ENCODE measurements at regions not wholly inside any gene's neighbourhood (a gene's known extent, or its start where the extent isn't known, plus 50 kb on each side); places are given as distances from the start of the nearest gene placed in this dataset.
"Not testable (repeated sequence)": the region's sequence is repeated elsewhere in the genome, so short reads cannot be mapped to it uniquely, and the experiment has no call there.

DNA sequence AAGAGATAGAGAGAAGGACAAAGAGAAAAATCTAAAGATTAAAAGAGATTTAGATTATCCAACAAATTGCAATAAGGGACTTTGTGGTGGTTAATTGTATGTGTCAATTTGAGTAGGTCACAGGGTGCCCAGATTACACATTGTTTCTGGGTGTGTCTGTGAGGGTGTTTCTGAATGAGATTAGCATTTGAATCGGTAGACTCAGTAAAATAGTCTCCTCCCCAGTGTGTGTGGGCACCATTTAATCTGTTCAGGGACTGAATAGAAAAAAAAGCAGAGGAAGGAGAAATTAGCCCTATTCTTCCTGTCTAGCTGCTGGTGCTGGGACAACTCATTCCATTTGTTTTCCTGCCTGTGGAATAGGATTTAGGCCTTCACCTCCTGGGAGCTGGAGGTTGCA, 339.8 kb upstream of the EPHA4 start:
- no peak for DNase-seq

DNA sequence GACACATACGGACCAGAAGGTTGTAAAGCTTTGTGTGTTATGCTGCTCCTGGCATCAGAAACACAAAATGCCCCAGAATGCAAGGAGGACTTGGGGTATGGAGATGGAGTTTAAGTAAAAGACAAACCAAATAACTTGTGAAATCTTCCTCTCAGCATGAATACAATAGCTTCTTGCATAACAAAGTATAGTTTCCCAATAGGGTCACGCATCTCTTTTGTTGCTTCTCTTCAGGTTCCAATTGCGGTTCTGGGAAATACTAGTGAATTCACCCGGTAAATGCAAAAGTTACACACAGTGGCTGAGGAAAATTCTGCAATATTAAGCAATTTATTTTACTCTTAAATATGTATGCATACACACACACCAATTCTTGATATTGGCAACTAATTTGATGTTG, 339.2 kb upstream of the EPHA4 start:
- no peak for DNase-seq

DNA sequence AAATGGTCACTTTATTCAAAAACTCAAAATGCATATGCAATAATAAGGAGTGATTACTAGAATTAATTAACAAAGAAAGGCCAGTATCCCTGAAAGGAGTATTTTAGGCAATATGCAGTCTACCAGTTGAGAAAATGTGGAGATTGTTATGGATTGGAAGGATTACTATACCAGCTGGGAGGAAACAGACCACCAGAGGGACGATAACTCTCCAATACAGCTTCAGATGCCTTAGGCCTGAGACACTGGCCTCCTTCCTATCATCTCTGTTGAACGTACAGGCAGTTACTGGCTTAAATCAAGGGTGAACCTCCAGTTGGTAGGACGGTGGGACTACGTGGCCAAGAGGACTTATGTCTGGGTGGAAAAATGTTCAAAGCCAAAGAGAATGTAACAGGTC, 336.4 kb upstream of the EPHA4 start:
- no peak for DNase-seq

- DNase-seq: no peak
Measured at GRCh38 chr2:221897718-221898117, 325.6 kb upstream of the EPHA4 start.

GRCh38 chr2:221896505-221897151, 324.5 kb upstream of the EPHA4 start:
- DNase-seq: no peak

- no peak for DNase-seq
Measured at GRCh38 chr2:221895366-221896121, 323.4 kb upstream of the EPHA4 start.

- DNase-seq: no peak
Measured at GRCh38 chr2:221893501-221893900, 321.4 kb upstream of the EPHA4 start.

- DNase-seq: not testable (repeated sequence)
Measured at GRCh38 chr2:221892006-221892405, 319.9 kb upstream of the EPHA4 start.

DNA sequence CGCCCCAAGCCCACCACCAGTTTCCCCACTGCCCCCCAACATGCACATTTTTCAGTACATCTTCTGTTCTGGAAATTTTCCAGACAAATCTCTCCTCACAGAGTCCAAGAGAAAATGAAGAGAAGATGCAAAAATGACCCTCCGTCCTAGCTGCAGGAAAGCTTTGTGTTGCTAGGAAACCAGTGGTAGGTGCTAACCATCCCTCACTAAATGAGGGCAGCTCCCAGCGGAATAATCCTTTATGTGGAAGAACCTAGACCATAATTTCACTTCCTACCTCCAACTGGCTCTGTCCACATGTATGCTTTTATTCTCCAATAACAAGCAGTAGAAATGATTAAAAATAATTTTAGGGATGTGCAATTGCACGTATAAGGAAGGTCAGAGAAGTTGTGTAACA, 311.9 kb upstream of the EPHA4 start:
- DNase-seq: no peak

DNA sequence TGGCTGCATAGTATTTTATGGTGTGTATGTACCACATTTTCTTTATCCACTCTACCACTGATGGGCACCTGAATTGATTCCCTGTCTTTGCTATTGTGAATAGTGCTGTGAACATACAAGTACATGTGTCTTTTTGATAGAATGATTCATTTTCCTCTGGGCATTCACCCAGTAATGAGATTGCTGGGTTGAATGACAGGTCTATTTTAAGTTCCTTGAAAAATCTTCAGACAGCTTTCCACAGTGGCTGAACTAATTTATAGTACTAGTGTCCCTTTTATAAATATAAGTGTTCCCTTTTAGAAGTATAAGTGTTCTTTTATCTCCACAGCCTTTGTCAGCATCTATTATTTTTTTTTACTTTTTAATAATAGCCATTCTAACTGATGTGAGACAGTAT, 303.9 kb upstream of the EPHA4 start:
- DNase-seq: no peak

- DNase-seq: no peak
Measured at GRCh38 chr2:221874444-221874843, 302.3 kb upstream of the EPHA4 start.

- no peak for DNase-seq
Measured at GRCh38 chr2:221857719-221858118, 285.6 kb upstream of the EPHA4 start.

DNA sequence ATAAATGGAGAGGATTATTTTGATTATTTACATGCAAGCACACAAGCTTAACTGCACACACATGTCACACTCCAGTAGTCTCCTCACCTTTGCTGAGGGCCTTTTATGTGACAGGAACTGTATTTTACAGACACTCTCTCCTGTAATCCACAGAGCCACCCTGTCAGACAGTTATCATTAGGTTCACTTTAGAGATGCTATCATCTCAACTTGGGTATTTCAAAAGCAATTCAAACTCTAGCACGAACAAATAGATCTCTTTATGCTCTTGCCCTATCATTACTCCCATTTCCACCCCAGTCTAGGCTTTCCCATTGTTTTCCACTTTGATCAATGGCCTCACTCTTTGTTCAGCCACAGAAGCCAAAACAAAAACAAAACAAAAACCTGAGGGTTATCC, 281.2 kb upstream of the EPHA4 start:
- no peak for DNase-seq

GRCh38 chr2:221851531-221852045, 279.5 kb upstream of the EPHA4 start:
- DNase-seq: no peak

GRCh38 chr2:221850076-221850475, 278.0 kb upstream of the EPHA4 start:
- DNase-seq: no peak

- DNase-seq: no peak
Measured at GRCh38 chr2:221848286-221848685, 276.2 kb upstream of the EPHA4 start.

GRCh38 chr2:221845021-221845365, 272.9 kb upstream of the EPHA4 start:
- DNase-seq: no peak

- no peak for DNase-seq
Measured at GRCh38 chr2:221844212-221845020, 272.3 kb upstream of the EPHA4 start.

DNA sequence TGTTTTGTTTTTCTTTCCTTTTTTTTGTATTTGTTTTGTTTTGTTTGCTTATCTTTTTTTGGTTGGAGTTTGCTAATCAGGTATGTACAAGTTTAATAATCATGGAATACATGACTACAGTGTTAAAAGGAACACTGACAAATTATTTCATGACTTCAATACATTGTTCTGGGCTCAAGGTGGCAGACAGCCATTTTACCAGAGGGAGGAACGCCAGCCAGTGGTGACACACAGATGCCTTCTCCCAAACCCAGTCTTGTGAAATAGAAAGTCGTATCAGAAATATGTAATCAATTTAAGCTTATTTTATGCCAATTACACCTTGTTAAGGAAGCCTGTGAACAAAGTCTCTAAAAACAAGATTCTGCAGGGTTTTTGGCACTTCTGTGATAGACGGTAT, 264.0 kb upstream of the EPHA4 start:
- no peak for DNase-seq

- no peak for DNase-seq
Measured at GRCh38 chr2:221833966-221834365, 261.9 kb upstream of the EPHA4 start.

DNA sequence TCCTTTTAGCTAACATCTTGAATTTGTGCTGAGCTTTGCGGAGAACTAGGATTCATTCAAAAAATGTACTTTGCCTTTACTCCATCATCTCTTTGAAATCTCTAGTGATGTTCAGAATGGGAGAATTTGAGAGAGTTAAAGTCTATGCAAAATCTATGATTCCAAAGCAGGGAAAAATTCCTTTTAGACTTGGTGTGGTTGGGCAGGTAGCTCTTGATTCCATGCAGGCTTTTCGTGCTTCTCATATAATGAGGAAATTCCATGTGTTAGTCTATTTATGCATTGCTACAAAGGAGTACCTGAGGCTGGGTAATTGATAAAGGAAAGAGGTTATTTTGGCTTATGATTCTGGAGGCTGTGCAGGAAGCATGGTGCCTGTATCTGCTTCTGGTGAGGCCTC, 258.9 kb upstream of the EPHA4 start:
- DNase-seq: no peak

GRCh38 chr2:221822416-221822815, 250.3 kb upstream of the EPHA4 start:
- no peak for DNase-seq

DNA sequence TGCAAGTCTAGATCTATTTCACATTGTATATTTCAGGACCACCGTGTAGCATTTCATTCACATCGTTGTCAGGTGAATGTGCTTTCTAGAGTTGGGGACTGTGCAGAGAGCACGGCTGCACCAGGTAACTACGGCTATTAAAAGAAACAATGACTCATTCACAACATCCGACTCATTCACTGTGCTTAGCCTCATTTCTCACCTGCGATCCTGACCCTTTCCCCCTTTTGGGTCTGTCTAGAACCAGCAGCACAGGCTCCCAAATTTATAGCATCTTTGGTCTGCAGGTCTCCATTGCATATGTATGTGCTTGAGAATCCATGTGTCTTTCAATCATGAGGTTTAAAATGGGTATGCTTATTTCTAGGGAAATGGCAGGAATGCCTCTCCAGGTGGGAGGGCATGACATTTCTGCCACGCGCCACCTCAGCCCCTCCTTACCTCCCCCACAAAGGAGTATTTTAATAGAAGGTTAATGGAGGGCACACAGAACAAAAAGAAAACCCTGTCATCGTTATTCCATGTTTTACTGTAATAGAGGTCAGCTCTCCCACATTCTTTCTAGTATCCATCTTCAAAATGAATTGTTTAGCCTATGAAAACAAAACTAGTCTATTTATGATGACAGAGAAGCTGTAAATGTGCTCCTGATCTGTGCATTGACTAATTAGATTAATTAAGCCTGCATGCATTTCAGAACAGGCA, 246.7 kb upstream of the EPHA4 start:
- DNase-seq: no peak
